AG09309 (cell line): ENCODE measurements at regions not wholly inside any gene's neighbourhood (a gene's known extent, or its start where the extent isn't known, plus 50 kb on each side); places are given as distances from the start of the nearest gene placed in this dataset.

ENCODE experiments used
- DNase-seq: peaks from one replicate; pipeline ENCODE4 v3.0.0-alpha.2; 2010; ENCODE audit warnings: low read depth
- H3K4me3 ChIP-seq: 2 replicates; pipeline ENCODE4 v1.5.1; 2011; ENCODE audit warnings: mild to moderate bottlenecking, low read depth, low read length, moderate library complexity; ENCODE audit not compliant: control insufficient read depth
- TF ChIP-seq, protein P1 (sequence below): IDR thresholded peaks from 2 replicates; pipeline ENCODE4 v1.5.1; 2011; ENCODE audit warnings: mild to moderate bottlenecking, low read depth, low read length, inconsistent platforms; ENCODE audit not compliant: insufficient read depth, control insufficient read depth; ENCODE audit errors: missing control alignments

GRCh38 chr16:50954469-50954868, 196.6 kb downstream of the SALL1 start:
- no peak overlapping the region for H3K4me3 ChIP-seq
- TF ChIP-seq, protein P1, sequence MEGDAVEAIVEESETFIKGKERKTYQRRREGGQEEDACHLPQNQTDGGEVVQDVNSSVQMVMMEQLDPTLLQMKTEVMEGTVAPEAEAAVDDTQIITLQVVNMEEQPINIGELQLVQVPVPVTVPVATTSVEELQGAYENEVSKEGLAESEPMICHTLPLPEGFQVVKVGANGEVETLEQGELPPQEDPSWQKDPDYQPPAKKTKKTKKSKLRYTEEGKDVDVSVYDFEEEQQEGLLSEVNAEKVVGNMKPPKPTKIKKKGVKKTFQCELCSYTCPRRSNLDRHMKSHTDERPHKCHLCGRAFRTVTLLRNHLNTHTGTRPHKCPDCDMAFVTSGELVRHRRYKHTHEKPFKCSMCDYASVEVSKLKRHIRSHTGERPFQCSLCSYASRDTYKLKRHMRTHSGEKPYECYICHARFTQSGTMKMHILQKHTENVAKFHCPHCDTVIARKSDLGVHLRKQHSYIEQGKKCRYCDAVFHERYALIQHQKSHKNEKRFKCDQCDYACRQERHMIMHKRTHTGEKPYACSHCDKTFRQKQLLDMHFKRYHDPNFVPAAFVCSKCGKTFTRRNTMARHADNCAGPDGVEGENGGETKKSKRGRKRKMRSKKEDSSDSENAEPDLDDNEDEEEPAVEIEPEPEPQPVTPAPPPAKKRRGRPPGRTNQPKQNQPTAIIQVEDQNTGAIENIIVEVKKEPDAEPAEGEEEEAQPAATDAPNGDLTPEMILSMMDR, result no peak
- no peak for DNase-seq

GRCh38 chr16:50953290-50953689, 197.8 kb downstream of the SALL1 start:
- TF ChIP-seq, protein P1, result no peak
- H3K4me3 ChIP-seq, result no peak overlapping the region
- DNase-seq, result no peak

DNA sequence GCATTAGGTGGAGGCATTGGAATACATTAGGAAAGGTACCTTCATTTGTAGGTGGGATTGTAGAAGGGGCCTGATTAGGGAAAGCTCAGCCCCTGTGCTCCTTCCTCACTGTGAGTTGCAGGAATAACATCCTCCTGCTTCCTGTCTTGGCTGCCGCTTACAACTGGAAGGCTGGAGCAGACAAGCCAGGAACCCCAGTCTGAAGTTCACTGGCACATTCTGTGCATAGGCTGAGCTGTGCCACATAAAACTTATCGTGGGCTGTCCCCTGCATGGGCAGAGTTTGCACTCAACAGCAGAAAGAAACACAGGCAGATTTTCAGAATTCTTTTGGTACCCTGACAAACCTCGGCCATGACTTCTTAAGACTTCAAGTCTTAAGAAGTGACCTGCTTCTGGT, 200.1 kb downstream of the SALL1 start:
- DNase-seq, result no peak
- TF ChIP-seq, protein P1, result no peak

GRCh38 chr16:50948268-50948930, 202.7 kb downstream of the SALL1 start:
- TF ChIP-seq, protein P1, result no peak
- no peak for DNase-seq
- no peak overlapping the region for H3K4me3 ChIP-seq

More for the DNA sequence above, 200.1 kb downstream of the SALL1 start:
- H3K4me3 ChIP-seq, result no peak overlapping the region

DNA sequence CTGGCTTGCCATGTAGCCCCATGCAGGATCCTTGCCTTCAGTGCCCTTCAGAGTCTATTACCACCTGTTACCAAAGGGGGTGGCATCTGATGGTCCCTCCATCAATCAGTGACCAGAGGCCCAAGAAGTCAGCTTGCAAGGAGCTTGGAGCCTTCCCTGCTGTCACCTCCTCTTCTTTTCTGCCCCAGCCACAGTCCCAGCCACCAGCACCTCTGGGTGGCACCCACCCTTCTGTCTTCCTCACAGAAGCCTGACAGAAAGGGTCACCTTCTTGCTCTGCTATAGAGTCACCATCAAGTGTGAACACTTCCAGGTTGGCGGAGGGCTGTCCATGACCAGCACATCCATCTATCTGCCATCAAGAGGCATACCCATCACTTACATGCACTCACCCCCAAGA, 203.2 kb downstream of the SALL1 start:
- TF ChIP-seq, protein P1, result no peak
- no peak for DNase-seq
- H3K4me3 ChIP-seq, result no peak overlapping the region

- H3K4me3 ChIP-seq, result no peak overlapping the region
- TF ChIP-seq, protein P1, result no peak
- no peak for DNase-seq
Observed at GRCh38 chr16:50946606-50947005, 204.5 kb downstream of the SALL1 start.
